ENCODE measurements at regions not wholly inside any gene's neighbourhood (a gene's known extent, or its start where the extent isn't known, plus 50 kb on each side); places are given as distances from the start of the nearest gene placed in this dataset.

- intact Hi-C loops (cut with micrococcal nuclease): no loop called here
- Histone ChIP-seq H3K27me3 (ENCODE audit: control insufficient read depth, insufficient read depth, low read length) (no peaks in the 10 kb centered on the region), H3K36me3 (ENCODE audit: control insufficient read depth, insufficient read depth, low read length) (no peaks in the 10 kb centered on the region), H3K4me1 (ENCODE audit: control insufficient read depth, insufficient read depth, low read length) (no peaks in the 10 kb centered on the region), H3K4me3 (ENCODE audit: low read length) (no peak overlapping the region), H3K27ac (ENCODE audit: low read length) (no peak overlapping the region), H3K9me3 (ENCODE audit: control insufficient read depth, insufficient read depth, low read length) (no peaks in the 10 kb centered on the region)
- H3K9me3 Mint-ChIP-seq: peaks cover 2 to 3% of the 10 kb centered on the region in 2 donors
- no peaks in the 10 kb centered on the region for H3K4me1 Mint-ChIP-seq
- WGBS (ENCODE audit: insufficient coverage): 66% methylated on average over 3 of the region's 3 CpGs
- H3K4me3 Mint-ChIP-seq: no peak overlapping the region
- no peak overlapping the region for H3K27ac Mint-ChIP-seq
- H3K27me3 Mint-ChIP-seq (ENCODE audit: low read depth in 2 of 2): no peaks in the 10 kb centered on the region
- H3K36me3 Mint-ChIP-seq: no peaks in the 10 kb centered on the region
- ATAC-seq (no peak), DNase-seq (no peak)
- no peak for TF ChIP-seq CTCF (IDR thresholded peaks at IDR 0.05)
Measured at GRCh38 chr10:60454336-60454735, 64.7 kb upstream of the ANK3 start.

- Histone ChIP-seq H3K27ac (ENCODE audit: low read length) (no peak overlapping the region), H3K36me3 (ENCODE audit: control insufficient read depth, insufficient read depth, low read length) (no peaks in the 10 kb centered on the region), H3K9me3 (ENCODE audit: control insufficient read depth, insufficient read depth, low read length) (no peaks in the 10 kb centered on the region), H3K27me3 (ENCODE audit: control insufficient read depth, insufficient read depth, low read length) (no peaks in the 10 kb centered on the region), H3K4me3 (ENCODE audit: low read length) (no peak overlapping the region), H3K4me1 (ENCODE audit: control insufficient read depth, insufficient read depth, low read length) (no peaks in the 10 kb centered on the region)
- DNase-seq (no peak), ATAC-seq (no peak)
- TF ChIP-seq CTCF (IDR thresholded peaks at IDR 0.05): no peak
- H3K27me3 Mint-ChIP-seq (ENCODE audit: low read depth in 2 of 2): no peaks in the 10 kb centered on the region
- H3K36me3 Mint-ChIP-seq: no peaks in the 10 kb centered on the region
- H3K27ac Mint-ChIP-seq: no peak overlapping the region
- H3K4me1 Mint-ChIP-seq: no peaks in the 10 kb centered on the region
- H3K9me3 Mint-ChIP-seq: peaks cover 2 to 3% of the 10 kb centered on the region in 2 donors
- 90% methylated on average over 2 of the region's 2 CpGs for WGBS (ENCODE audit: insufficient coverage)
- no peak overlapping the region for H3K4me3 Mint-ChIP-seq
- intact Hi-C loops (cut with micrococcal nuclease): no loop called here
Measured at GRCh38 chr10:60453036-60453435, 63.4 kb upstream of the ANK3 start.

- intact Hi-C loops (cut with micrococcal nuclease): no loop called here
Measured at GRCh38 chr10:60450291-60450690, 60.6 kb upstream of the ANK3 start.

More at GRCh38 chr10:60450291-60450690, 60.6 kb upstream of the ANK3 start:
- no peaks in the 10 kb centered on the region for H3K36me3 Mint-ChIP-seq
- no peak overlapping the region for H3K4me3 Mint-ChIP-seq
- Histone ChIP-seq H3K4me3 (ENCODE audit: low read length) (no peak overlapping the region), H3K4me1 (ENCODE audit: control insufficient read depth, insufficient read depth, low read length) (peaks cover 3% of the 10 kb centered on the region), H3K36me3 (ENCODE audit: control insufficient read depth, insufficient read depth, low read length) (no peaks in the 10 kb centered on the region), H3K27me3 (ENCODE audit: control insufficient read depth, insufficient read depth, low read length) (no peaks in the 10 kb centered on the region), H3K9me3 (ENCODE audit: control insufficient read depth, insufficient read depth, low read length) (no peaks in the 10 kb centered on the region), H3K27ac (ENCODE audit: low read length) (no peak overlapping the region)
- no peaks in the 10 kb centered on the region for H3K9me3 Mint-ChIP-seq
- H3K27ac Mint-ChIP-seq: no peak overlapping the region
- ATAC-seq: no peak
- 98% methylated on average over 4 of the region's 4 CpGs for WGBS (ENCODE audit: insufficient coverage)
- TF ChIP-seq CTCF (IDR thresholded peaks at IDR 0.05): no peak
- no peaks in the 10 kb centered on the region for H3K27me3 Mint-ChIP-seq (ENCODE audit: low read depth in 2 of 2)
- DNase-seq: no peak
- H3K4me1 Mint-ChIP-seq: peaks cover 6 to 7% of the 10 kb centered on the region in 2 donors

Data from natural killer cell (primary cell).